HepG2 (cell line): ENCODE measurements at regions not wholly inside any gene's neighbourhood (a gene's known extent, or its start where the extent isn't known, plus 50 kb on each side); places are given as distances from the start of the nearest gene placed in this dataset.

Experiments
- ATAC-seq: fragments of 200-7000 bp; cut with Tn5 transposase; 3 replicates; pipeline ENCODE4 v1.9.1; 2020; ENCODE audit warnings: mild to moderate bottlenecking, moderate library complexity
- BruUV-seq: library from RNA; stranded (reverse); fragments of 400-500 nt; replicated peaks from 2 replicates; lab custom pipeline; 2021; lab: Mats Ljungman, UMichigan
- CTCF ChIA-PET: fragments of 300-600 bp; formaldehyde crosslinking; extraction: SDS; loops from one replicate; lab custom pipeline; 2021; ENCODE audit warnings: low total read pairs, inconsistent platforms, low intra/inter-chr PET ratio; lab: Yijun Ruan, JAX
- POLR2A ChIA-PET: fragments of 350-600 bp; sonication (Branson Sonifier 250); formaldehyde crosslinking; loops from one replicate; lab custom pipeline; 2020; ENCODE audit warnings: antibody characterized with exemption, inconsistent platforms; lab: Yijun Ruan, JAX
- DNase-seq: peaks from one replicate; pipeline ENCODE4 v3.0.0-alpha.2; 2015; ENCODE audit warnings: low spot score
- FAIRE-seq: peaks from 3 replicates; lab custom pipeline; 2011; peaks lifted over from hg19 to GRCh38; lab: Jason Lieb, UNC
- H2AFZ ChIP-seq: one replicate; pipeline ENCODE4 v1.6.1; 2011; ENCODE audit warnings: low read length, inconsistent platforms
- H3K27ac ChIP-seq: fragments of 300-600 bp; 3 replicates; pipeline ENCODE4 v1.8.0; 2011; ENCODE audit warnings: mixed run types, mild to moderate bottlenecking, mixed read lengths, low read length, inconsistent platforms; ENCODE audit not compliant: insufficient read depth; ENCODE audit errors: extremely low read length
- H3K27me3 ChIP-seq, 2 experiments: fragments of 200-600 bp in 1 of 2; 2 replicates in 1 of 2; 3 replicates in 1 of 2; pipeline versions ENCODE4 v1.6.0 to v1.8.0; 2011; ENCODE audit warnings: low read length in 2 of 2, mild to moderate bottlenecking in 2 of 2, moderate library complexity in 2 of 2, inconsistent platforms in 1 of 2; ENCODE audit not compliant: insufficient read depth in 2 of 2, control insufficient read depth in 1 of 2
- H3K36me3 ChIP-seq, 2 experiments: fragments of 200-600 bp in 1 of 2; replicated peaks in 1 of 2; 2 replicates in 1 of 2; 3 replicates in 1 of 2; pipeline versions ENCODE4 v1.5.1 to v1.8.0; 2011; ENCODE audit warnings: low read length in 2 of 2, inconsistent platforms in 1 of 2; ENCODE audit not compliant: insufficient read depth in 2 of 2, control insufficient read depth in 1 of 2
- H3K4me1 ChIP-seq: 2 replicates; pipeline ENCODE4 v1.5.1; 2012; ENCODE audit warnings: low read length, inconsistent platforms; ENCODE audit not compliant: insufficient read depth
- H3K4me2 ChIP-seq: 2 replicates; pipeline ENCODE4 v1.6.0; 2011; ENCODE audit warnings: low read depth, low read length, inconsistent platforms
- H3K4me3 ChIP-seq, 3 experiments: fragments of 200-600 bp in 1 of 3; sonication (generic), shearing (Covaris generic) in 1 of 3; replicated peaks in 1 of 3; 2 replicates each; pipeline ENCODE4 v1.5.1; 2011 to 2016; ENCODE audit warnings: low read length in 3 of 3, inconsistent platforms in 2 of 3, low read depth in 2 of 3, mild to moderate bottlenecking in 2 of 3, control low read depth in 1 of 3, mixed read lengths in 1 of 3; ENCODE audit not compliant: insufficient read depth in 1 of 3
- H3K79me2 ChIP-seq: one replicate; pipeline ENCODE4 v1.6.1; 2011; ENCODE audit warnings: low read length, inconsistent platforms; ENCODE audit not compliant: insufficient read depth
- H3K9ac ChIP-seq: 2 replicates; pipeline ENCODE4 v1.6.0; 2011; ENCODE audit warnings: mild to moderate bottlenecking, low read depth, low read length, inconsistent platforms; ENCODE audit not compliant: insufficient read depth
- H3K9me3 ChIP-seq: 2 replicates; pipeline ENCODE4 v1.5.1; 2012; ENCODE audit warnings: mild to moderate bottlenecking, low read length
- H4K20me1 ChIP-seq: 2 replicates; pipeline ENCODE4 v1.6.0; 2011; ENCODE audit warnings: inconsistent platforms, mild to moderate bottlenecking, low read length, moderate library complexity; ENCODE audit not compliant: insufficient read depth
- HOXA3 ChIP-seq: sonication (generic); formaldehyde crosslinking; IDR thresholded peaks from 2 replicates; pipeline ENCODE4 v1.5.0; 2020; ENCODE audit warnings: missing genetic modification reagents
- KDM5A ChIP-seq: fragments of 200-600 bp; sonication (generic); IDR thresholded peaks from 2 replicates; pipeline ENCODE4 v1.7.0; 2018; ENCODE audit warnings: antibody characterized with exemption, mild to moderate bottlenecking, low read length, borderline replicate concordance
- SKIL ChIP-seq: sonication (generic); formaldehyde crosslinking; IDR thresholded peaks from 2 replicates; pipeline ENCODE4 v1.8.0; 2022; ENCODE audit warnings: missing genetic modification reagents, mild to moderate bottlenecking, moderate library complexity, borderline replicate concordance
- TIGD3 ChIP-seq: sonication (generic); formaldehyde crosslinking; IDR thresholded peaks from 2 replicates; pipeline ENCODE4 v1.5.1; 2020; ENCODE audit warnings: mild to moderate bottlenecking, missing genetic modification reagents, borderline replicate concordance
- YEATS2 ChIP-seq: sonication (generic); formaldehyde crosslinking; IDR thresholded peaks from 2 replicates; pipeline ENCODE4 v1.4.0; 2020; ENCODE audit warnings: missing genetic modification reagents, borderline replicate concordance
- ZNF576 ChIP-seq: sonication (generic); formaldehyde crosslinking; IDR thresholded peaks from 2 replicates; pipeline ENCODE4 v1.4.0; 2020; ENCODE audit warnings: mild to moderate bottlenecking, missing genetic modification reagents
- ZNF7 ChIP-seq: IDR thresholded peaks from 2 replicates; pipeline ENCODE4 v1.6.1; 2016; ENCODE audit warnings: missing biosample characterization, missing genetic modification reagents
- ZNF713 ChIP-seq: sonication (generic); formaldehyde crosslinking; IDR thresholded peaks from 2 replicates; pipeline ENCODE4 v1.4.0; 2020; ENCODE audit warnings: mild to moderate bottlenecking, missing genetic modification reagents
- ZNF770 ChIP-seq: sonication (generic); formaldehyde crosslinking; IDR thresholded peaks from 2 replicates; pipeline ENCODE4 v1.5.0; 2020; ENCODE audit warnings: mild to moderate bottlenecking, missing genetic modification reagents
- WGBS: methylation state at CpG from one replicate; pipeline ENCODE4 v1.1.6; 2017; ENCODE audit warnings: low lambda C conversion rate; 5-methylcytosine and 5-hydroxymethylcytosine counted together
- in situ Hi-C: cut with HindIII; loops from 2 replicates; pipeline ENCODE4 v1.10.0; 2017; ENCODE audit warnings: low pct_unique_long_range_greater_than_20kb; ENCODE audit not compliant: extremely low pct_ligation_motif_present
- intact Hi-C: fragments of 100-400 bp; cut with micrococcal nuclease; formaldehyde crosslinking; loops from one replicate; pipeline ENCODE4 v1.10.0; 2022; ENCODE audit not compliant: unreplicated experiment

GRCh38 chr18:1458547-1458946 is 553.9 kb downstream of the ADCYAP1 start:
- Histone ChIP-seq H3K9ac (no peak overlapping the region), H3K79me2 (no peaks in the 10 kb centered on the region), H2AFZ (no peak overlapping the region), H3K27ac (no peak overlapping the region), H3K4me2 (no peak overlapping the region), H4K20me1 (no peaks in the 10 kb centered on the region), H3K36me3 (no peaks in the 10 kb centered on the region), H3K4me1 (no peaks in the 10 kb centered on the region), H3K4me3 (no peak overlapping the region), H3K9me3 (no peaks in the 10 kb centered on the region), H3K27me3 (no peaks in the 10 kb centered on the region)
- POLR2A ChIA-PET, result no interaction called here
- CTCF ChIA-PET, result no interaction called here
- under 1% methylated on average over 4 of the region's 4 CpGs for WGBS
- no TSS peak for BruUV-seq
- intact Hi-C loops, result no loop called here
- ATAC-seq (no peak), DNase-seq (no peak), FAIRE-seq (no peak)
- TF ChIP-seq ZNF713 (CRISPR knock-in tag) (no peak), YEATS2 (no peak), SKIL (CRISPR knock-in tag) (no peak), ZNF576 (CRISPR knock-in tag) (no peak), KDM5A (no peak), HOXA3 (no peak), ZNF7 (CRISPR knock-in tag) (peak; percentile 82)
- in situ Hi-C loops, result no loop called here

GRCh38 chr18:1463981-1464380 is 559.3 kb downstream of the ADCYAP1 start:
- H3K27me3 ChIP-seq, result no peaks in the 10 kb centered on the region
- 3% methylated on average over 4 of the region's 4 CpGs for WGBS
- no peak for ATAC-seq
- H3K27ac ChIP-seq, result no peak overlapping the region
- ChIA-PET POLR2A (no interaction called here), CTCF (no interaction called here)
- in situ Hi-C loops, result no loop called here
- no TSS peak for BruUV-seq
- H3K4me3 ChIP-seq, result no peak overlapping the region
- intact Hi-C loops, result no loop called here
- no peaks in the 10 kb centered on the region for H3K36me3 ChIP-seq
- H3K9me3 ChIP-seq, result no peaks in the 10 kb centered on the region
- H3K4me2 ChIP-seq, result no peak overlapping the region
- no peaks in the 10 kb centered on the region for H3K79me2 ChIP-seq
- TF ChIP-seq ZNF770 (CRISPR knock-in tag) (no peak), TIGD3 (no peak)
- H2AFZ ChIP-seq, result no peak overlapping the region
- no peak for DNase-seq
- H3K9ac ChIP-seq, result no peak overlapping the region
- no peak for FAIRE-seq
- H4K20me1 ChIP-seq, result no peaks in the 10 kb centered on the region
- H3K4me1 ChIP-seq, result no peaks in the 10 kb centered on the region
